OCI-LY7 (cell line): ENCODE measurements at regions not wholly inside any gene's neighbourhood (a gene's known extent, or its start where the extent isn't known, plus 50 kb on each side); places are given as distances from the start of the nearest gene placed in this dataset.
"Not testable (repeated sequence)": the region's sequence is repeated elsewhere in the genome, so short reads cannot be mapped to it uniquely, and the experiment has no call there.

Experiments
- BruUV-seq: library from RNA; stranded (reverse); fragments of 400-500 nt; replicated peaks from 2 replicates; lab custom pipeline; 2021; lab: Mats Ljungman, UMichigan
- CTCF ChIA-PET: fragments of 300-600 bp; sonication (Branson Sonifier 250); formaldehyde crosslinking; loops from one replicate; lab custom pipeline; 2022; ENCODE audit warnings: antibody characterized with exemption; ENCODE audit not compliant: unreplicated experiment; lab: Charles Lee
- POLR2A ChIA-PET: fragments of 300-600 bp; sonication (Branson Sonifier 250); formaldehyde crosslinking; loops from one replicate; lab custom pipeline; 2022; ENCODE audit warnings: antibody characterized with exemption; lab: Charles Lee
- DNase-seq: peaks from one replicate; pipeline ENCODE4 v3.0.0-alpha.2; 2015; ENCODE audit warnings: low spot score
- H2AFZ ChIP-seq: fragments of 200-600 bp; sonication (generic), shearing (Covaris generic); 2 replicates; pipeline ENCODE4 v1.6.1; 2014; ENCODE audit warnings: mild to moderate bottlenecking, antibody characterized with exemption, low read length, moderate library complexity
- H3K27ac ChIP-seq: fragments of 200-600 bp; sonication (generic); 2 replicates; pipeline ENCODE4 v1.5.1; 2014; ENCODE audit warnings: mixed run types, low read depth, mild to moderate bottlenecking, moderate library complexity, low read length, inconsistent platforms; ENCODE audit not compliant: poor library complexity, severe bottlenecking
- H3K36me3 ChIP-seq: fragments of 200-600 bp; sonication (generic); 2 replicates; pipeline ENCODE4 v1.6.1; 2014; ENCODE audit warnings: mild to moderate bottlenecking, antibody characterized with exemption, low read length, moderate library complexity, mixed read lengths; ENCODE audit not compliant: insufficient read depth
- H3K4me1 ChIP-seq: fragments of 200-600 bp; sonication (generic); 2 replicates; pipeline ENCODE4 v1.5.1; 2014; ENCODE audit warnings: mild to moderate bottlenecking, low read length; ENCODE audit not compliant: insufficient read depth, poor library complexity, severe bottlenecking
- H3K4me2 ChIP-seq: fragments of 200-600 bp; sonication (generic); 2 replicates; pipeline ENCODE4 v1.6.1; 2014; ENCODE audit warnings: mild to moderate bottlenecking, low read length
- H3K4me3 ChIP-seq: fragments of 200-600 bp; sonication (generic); 2 replicates; pipeline ENCODE4 v1.5.1; 2014; ENCODE audit warnings: mild to moderate bottlenecking, low read depth, low read length; ENCODE audit not compliant: poor library complexity, severe bottlenecking
- H3K79me2 ChIP-seq: fragments of 200-600 bp; sonication (generic); 2 replicates; pipeline ENCODE4 v1.6.1; 2016; ENCODE audit warnings: low read depth, mild to moderate bottlenecking, low read length, moderate library complexity, mixed read lengths; ENCODE audit not compliant: insufficient read depth
- H3K9me2 ChIP-seq: fragments of 200-600 bp; sonication (generic); 2 replicates; pipeline ENCODE4 v1.6.1; 2016; ENCODE audit warnings: mild to moderate bottlenecking, low read length, mixed read lengths; ENCODE audit not compliant: insufficient read depth
- H3K9me3 ChIP-seq: fragments of 200-600 bp; sonication (generic); 2 replicates; pipeline ENCODE4 v1.6.1; 2014; ENCODE audit warnings: mild to moderate bottlenecking, mixed run types, low read length, mixed read lengths
- H4K20me1 ChIP-seq: fragments of 200-600 bp; sonication (generic); 2 replicates; pipeline ENCODE4 v1.6.1; 2014; ENCODE audit warnings: mild to moderate bottlenecking, antibody characterized with exemption, low read length, moderate library complexity, mixed read lengths; ENCODE audit not compliant: insufficient read depth
- EZH2phosphoT487 ChIP-seq: fragments of 200-600 bp; sonication (generic); IDR thresholded peaks from 2 replicates; pipeline ENCODE4 v1.6.1; 2018; ENCODE audit warnings: low read depth, borderline replicate concordance, mild to moderate bottlenecking, mixed run types, antibody characterized with exemption, low read length, moderate library complexity, mixed read lengths
- intact Hi-C: fragments of 100-400 bp; cut with micrococcal nuclease; formaldehyde crosslinking; loops from one replicate; pipeline ENCODE4 v1.10.0; 2022; ENCODE audit not compliant: unreplicated experiment
- TF ChIP-seq, protein P1 (sequence below): fragments of 200-600 bp; sonication (generic); conservative IDR thresholded peaks from 2 replicates; pipeline ENCODE4 v1.5.1; 2014; ENCODE audit warnings: mild to moderate bottlenecking, antibody characterized with exemption, low read length, moderate library complexity, mixed read lengths

DNA sequence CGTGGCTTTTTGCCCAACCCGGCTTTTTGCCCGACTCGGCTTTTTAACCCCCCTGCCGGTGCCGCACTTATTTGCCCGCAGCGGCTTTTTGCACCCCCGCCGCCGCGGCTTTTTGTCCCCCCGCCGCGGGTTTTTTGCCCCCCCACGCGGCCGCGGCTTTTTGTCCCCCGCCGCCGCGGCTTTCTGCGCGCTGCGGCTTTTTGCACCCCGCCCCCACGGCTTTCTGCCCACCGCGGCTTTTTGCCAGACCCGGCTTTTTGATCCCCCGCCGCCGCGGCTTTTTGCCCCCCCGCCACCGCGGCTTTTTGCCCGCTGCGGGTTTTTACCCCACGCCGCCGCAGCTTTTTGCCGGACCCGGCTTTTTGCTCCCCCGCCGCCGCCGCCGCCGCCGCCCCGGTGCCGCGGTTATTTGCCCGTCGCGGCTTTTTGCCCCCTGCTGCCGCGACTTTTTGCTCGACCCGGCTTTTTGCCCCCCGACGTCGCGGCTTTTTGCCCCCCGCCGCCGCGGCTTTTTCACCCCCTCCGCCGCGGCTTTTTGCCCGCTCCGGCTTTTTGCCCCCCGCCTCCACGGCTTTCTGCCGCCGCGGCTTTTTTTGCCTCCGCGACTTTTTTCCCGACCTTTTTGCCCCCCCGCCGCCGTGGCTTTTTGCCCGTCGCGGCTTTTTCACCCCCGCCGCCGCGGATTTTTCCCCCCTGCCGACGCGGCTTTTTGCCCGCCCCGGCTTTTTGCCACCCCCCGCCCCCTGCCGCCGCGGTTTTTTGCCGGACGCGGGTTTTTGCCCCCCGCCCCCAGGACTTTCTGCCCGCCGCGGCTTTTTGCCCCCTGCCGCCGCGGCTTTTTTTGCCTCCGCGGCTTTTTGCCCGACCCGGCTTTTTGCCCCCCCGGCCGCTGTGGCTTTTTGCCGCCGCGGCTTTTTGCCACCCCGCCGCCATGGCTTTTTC is 2786.5 kb downstream of the RPIA start:
- Histone ChIP-seq H2AFZ (peak overlapping the region; percentile 70), H3K4me3 (peak overlapping the region; percentile 68), H3K79me2 (no peaks in the 10 kb centered on the region), H3K9me3 (no peaks in the 10 kb centered on the region), H4K20me1 (no peaks in the 10 kb centered on the region), H3K9me2 (no peaks in the 10 kb centered on the region), H3K27ac (no peak overlapping the region), H3K36me3 (no peaks in the 10 kb centered on the region), H3K4me2 (peak overlapping the region; percentile 79), H3K4me1 (peaks cover 8% of the 10 kb centered on the region)
- BruUV-seq: no TSS peak
- ChIA-PET POLR2A (no interaction called here), CTCF (no interaction called here)
- DNase-seq: peak; percentile 35
- TF ChIP-seq, protein P1, sequence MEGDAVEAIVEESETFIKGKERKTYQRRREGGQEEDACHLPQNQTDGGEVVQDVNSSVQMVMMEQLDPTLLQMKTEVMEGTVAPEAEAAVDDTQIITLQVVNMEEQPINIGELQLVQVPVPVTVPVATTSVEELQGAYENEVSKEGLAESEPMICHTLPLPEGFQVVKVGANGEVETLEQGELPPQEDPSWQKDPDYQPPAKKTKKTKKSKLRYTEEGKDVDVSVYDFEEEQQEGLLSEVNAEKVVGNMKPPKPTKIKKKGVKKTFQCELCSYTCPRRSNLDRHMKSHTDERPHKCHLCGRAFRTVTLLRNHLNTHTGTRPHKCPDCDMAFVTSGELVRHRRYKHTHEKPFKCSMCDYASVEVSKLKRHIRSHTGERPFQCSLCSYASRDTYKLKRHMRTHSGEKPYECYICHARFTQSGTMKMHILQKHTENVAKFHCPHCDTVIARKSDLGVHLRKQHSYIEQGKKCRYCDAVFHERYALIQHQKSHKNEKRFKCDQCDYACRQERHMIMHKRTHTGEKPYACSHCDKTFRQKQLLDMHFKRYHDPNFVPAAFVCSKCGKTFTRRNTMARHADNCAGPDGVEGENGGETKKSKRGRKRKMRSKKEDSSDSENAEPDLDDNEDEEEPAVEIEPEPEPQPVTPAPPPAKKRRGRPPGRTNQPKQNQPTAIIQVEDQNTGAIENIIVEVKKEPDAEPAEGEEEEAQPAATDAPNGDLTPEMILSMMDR: no peak
- peak; percentile 100 for TF ChIP-seq EZH2phosphoT487
- intact Hi-C loops: no loop called here

DNA sequence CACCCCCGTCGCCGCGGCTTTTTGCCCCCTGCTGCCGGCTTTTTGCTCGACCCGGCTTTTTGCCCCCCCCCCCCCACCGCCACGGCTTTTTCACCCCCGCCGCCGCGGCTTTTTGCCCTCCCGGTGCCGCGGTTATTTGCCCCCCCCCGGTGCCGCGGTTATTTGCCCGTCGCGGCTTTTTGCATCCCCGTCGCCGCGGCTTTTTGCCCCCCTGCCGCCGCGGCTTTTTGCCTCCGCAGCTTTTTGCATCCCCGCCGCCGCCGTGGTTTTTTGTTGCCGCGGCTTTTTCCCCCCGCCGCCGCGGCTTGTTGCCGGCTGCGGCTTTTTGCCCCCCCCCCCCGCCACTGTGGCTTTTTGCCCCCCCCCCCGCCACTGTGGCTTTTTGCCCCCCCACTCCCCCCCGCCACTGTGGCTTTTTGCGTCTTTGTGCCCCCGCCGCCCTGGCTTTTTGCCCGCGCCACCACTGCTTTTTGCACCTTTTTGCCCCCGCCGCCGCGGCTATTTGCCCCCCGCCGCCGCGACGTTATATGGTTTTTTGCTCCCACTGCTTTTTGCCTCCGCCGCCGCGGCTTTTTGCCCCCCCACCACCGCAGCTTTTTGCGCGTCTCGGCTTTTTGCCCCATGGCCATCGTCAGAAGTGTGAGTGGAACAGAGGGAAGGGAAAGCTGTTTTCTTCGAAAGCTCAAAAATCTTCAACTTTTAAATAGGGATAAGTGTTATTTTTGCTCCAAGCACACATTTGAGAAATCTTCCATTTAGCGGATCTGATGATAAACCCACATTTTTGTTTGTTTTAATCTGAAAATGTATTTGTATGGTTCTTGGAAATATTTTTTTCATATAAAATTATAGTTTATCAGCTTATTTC is 2787.6 kb downstream of the RPIA start:
- H3K4me3 ChIP-seq: peak overlapping the region; percentile 68
- peak overlapping the region; percentile 70; the same call in 1 of the 2 replicates for H2AFZ ChIP-seq
- H3K4me2 ChIP-seq: peak overlapping the region; percentile 92
- BruUV-seq, H3K4me1 ChIP-seq, H4K20me1 ChIP-seq, intact Hi-C loops, H3K9me3 ChIP-seq, H3K36me3 ChIP-seq, H3K79me2 ChIP-seq, H3K27ac ChIP-seq, POLR2A ChIA-PET, CTCF ChIA-PET, H3K9me2 ChIP-seq: not testable (repeated sequence)
- TF ChIP-seq EZH2phosphoT487: peak; percentile 93
- DNase-seq: peak; percentile 30

DNA sequence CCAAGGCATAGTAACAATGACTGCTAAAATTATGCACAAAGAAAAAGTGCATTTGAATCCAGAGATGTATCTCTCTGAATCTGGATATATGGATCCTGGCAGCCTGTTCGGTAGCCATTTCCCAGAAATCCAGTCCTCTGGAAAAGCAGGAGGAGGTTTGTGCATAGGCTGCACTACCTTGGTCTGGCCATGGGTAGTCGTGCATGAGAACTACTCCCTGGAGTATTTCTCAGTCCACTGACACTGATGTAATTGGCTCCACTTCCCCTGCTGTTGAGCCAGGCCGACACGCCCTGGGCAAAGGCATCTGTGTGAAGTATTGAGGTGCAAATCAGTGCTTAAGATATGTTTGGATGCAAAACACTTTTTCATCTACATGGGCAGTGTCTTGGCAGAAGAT is 2793.8 kb downstream of the RPIA start:
- H3K4me1 ChIP-seq, CTCF ChIA-PET, POLR2A ChIA-PET, H3K36me3 ChIP-seq, H2AFZ ChIP-seq, DNase-seq, H3K27ac ChIP-seq, BruUV-seq, H3K4me2 ChIP-seq, H3K4me3 ChIP-seq, H4K20me1 ChIP-seq, intact Hi-C loops, H3K9me2 ChIP-seq, H3K79me2 ChIP-seq, H3K9me3 ChIP-seq: not testable (repeated sequence)

DNA sequence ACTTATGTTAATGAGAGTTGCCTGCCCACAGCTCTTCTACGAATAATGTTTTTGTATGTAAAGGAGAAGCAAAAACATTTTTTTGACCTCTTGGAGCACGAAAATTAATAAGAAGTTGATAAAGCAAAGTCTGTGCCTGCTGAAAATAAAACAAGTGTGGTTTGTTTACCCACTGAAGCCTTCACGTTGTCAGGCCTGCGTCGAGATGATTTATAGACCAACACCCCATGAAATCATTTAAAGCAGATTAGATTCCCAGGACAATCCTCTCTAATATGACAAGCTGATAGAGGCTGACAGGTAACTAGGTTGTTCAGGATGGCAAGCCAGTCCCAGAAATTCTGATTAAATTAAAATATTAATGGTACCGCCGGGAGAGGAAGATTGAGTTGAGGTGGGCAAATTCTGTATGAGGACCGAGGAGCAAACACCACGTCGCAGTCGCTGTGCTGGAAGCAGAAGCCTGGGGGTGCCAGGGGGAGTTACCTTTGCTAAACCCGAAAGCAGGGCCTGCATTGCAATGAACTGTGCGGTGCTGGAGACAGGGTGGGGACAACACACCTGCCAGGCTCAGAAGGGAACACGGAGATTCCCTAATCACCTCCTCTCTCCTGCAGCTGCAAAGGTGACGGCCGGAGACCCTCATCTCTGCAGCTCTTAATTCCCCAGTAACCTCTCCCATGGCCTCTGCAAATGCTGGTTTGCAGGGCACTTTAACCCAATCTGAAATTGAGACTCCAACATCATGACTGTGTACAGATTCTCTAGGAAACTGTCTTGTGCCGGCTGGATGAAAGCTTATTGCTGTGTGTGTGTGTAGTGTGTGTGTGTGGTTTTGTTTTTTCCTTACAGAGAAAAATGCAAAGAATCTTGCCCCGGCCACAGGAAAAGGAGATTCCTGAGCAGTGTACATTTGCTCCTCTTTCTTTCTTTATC is 2805.9 kb downstream of the RPIA start:
- BruUV-seq, CTCF ChIA-PET, intact Hi-C loops: not testable (repeated sequence)

DNA sequence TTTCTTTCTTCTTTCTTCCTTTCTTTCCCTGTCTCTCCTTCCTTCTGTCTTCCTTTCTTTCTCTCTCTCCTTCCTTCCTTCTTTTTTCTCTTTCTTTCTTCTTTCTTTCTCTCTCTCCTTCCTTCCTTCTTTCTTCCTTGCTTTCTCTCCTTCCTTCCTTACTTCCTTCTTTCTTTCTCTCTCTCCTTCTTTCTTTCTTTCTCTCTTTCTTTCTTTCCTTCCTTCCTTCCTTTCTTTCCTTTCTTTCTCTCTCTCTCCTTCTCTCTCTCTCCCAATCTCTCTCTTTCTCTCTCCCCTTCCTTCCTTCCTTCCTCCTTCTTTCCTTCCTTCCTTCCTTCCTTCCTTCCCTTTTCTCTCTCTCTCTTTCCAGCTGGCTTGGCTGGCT is 2806.6 kb downstream of the RPIA start:
- DNase-seq, H3K9me2 ChIP-seq, H3K79me2 ChIP-seq, intact Hi-C loops, H3K4me2 ChIP-seq, CTCF ChIA-PET, H3K9me3 ChIP-seq, H3K36me3 ChIP-seq, POLR2A ChIA-PET, H3K4me3 ChIP-seq, H3K27ac ChIP-seq, H2AFZ ChIP-seq, BruUV-seq, H4K20me1 ChIP-seq, H3K4me1 ChIP-seq: not testable (repeated sequence)

More for the DNA sequence above, 2805.9 kb downstream of the RPIA start:
- POLR2A ChIA-PET, DNase-seq, H4K20me1 ChIP-seq, H2AFZ ChIP-seq, H3K9me3 ChIP-seq, H3K4me2 ChIP-seq, H3K9me2 ChIP-seq, H3K36me3 ChIP-seq, H3K27ac ChIP-seq, H3K4me1 ChIP-seq, H3K79me2 ChIP-seq, H3K4me3 ChIP-seq: not testable (repeated sequence)
